GM19468 (cell line): ENCODE measurements at regions not wholly inside any gene's neighbourhood (a gene's known extent, or its start where the extent isn't known, plus 50 kb on each side); places are given as distances from the start of the nearest gene placed in this dataset.

Experiments used
- ATAC-seq: cut with Tn5 transposase; IDR thresholded peaks from one replicate; pipeline ENCODE4 v1.9.1; 2021; ENCODE audit warnings: mild to moderate bottlenecking, moderate library complexity, moderate number of reproducible peaks; ENCODE audit not compliant: unreplicated experiment; ENCODE audit errors: extremely low read depth

GRCh38 chr6:134520181-134521115, 202.5 kb upstream of the SGK1 start:
- ATAC-seq = no peak

- no peak for ATAC-seq
Measured at GRCh38 chr6:134519465-134519864, 201.6 kb upstream of the SGK1 start.

- ATAC-seq = no peak
Measured at GRCh38 chr6:134517868-134518267, 200.0 kb upstream of the SGK1 start.

GRCh38 chr6:134517145-134517658, 199.3 kb upstream of the SGK1 start:
- ATAC-seq = no peak

GRCh38 chr6:134516582-134516981, 198.7 kb upstream of the SGK1 start:
- no peak for ATAC-seq

- ATAC-seq = no peak
Measured at GRCh38 chr6:134515986-134516385, 198.1 kb upstream of the SGK1 start.

- ATAC-seq = no peak
Measured at GRCh38 chr6:134512981-134513391, 195.1 kb upstream of the SGK1 start.

- no peak for ATAC-seq
Measured at GRCh38 chr6:134511984-134512683, 194.2 kb upstream of the SGK1 start.

GRCh38 chr6:134510920-134511319, 193.0 kb upstream of the SGK1 start:
- ATAC-seq = no peak

GRCh38 chr6:134510142-134510541, 192.2 kb upstream of the SGK1 start:
- ATAC-seq = no peak

GRCh38 chr6:134508862-134509498, 191.1 kb upstream of the SGK1 start:
- ATAC-seq = no peak

- ATAC-seq = no peak
Measured at GRCh38 chr6:134506162-134506561, 188.2 kb upstream of the SGK1 start.

- ATAC-seq = no peak
Measured at GRCh38 chr6:134503585-134504281, 185.8 kb upstream of the SGK1 start.

GRCh38 chr6:134502614-134503549, 185.0 kb upstream of the SGK1 start:
- no peak for ATAC-seq

- no peak for ATAC-seq
Measured at GRCh38 chr6:134495890-134496248, 178.0 kb upstream of the SGK1 start.

GRCh38 chr6:134495203-134495889, 177.4 kb upstream of the SGK1 start:
- ATAC-seq = no peak

- no peak for ATAC-seq
Measured at GRCh38 chr6:134493789-134494188, 175.9 kb upstream of the SGK1 start.

GRCh38 chr6:134491477-134491876, 173.6 kb upstream of the SGK1 start:
- no peak for ATAC-seq
